DND-41 (cell line): ENCODE measurements at regions not wholly inside any gene's neighbourhood (a gene's known extent, or its start where the extent isn't known, plus 50 kb on each side); places are given as distances from the start of the nearest gene placed in this dataset.

Experiments used
- CTCF ChIP-seq: IDR thresholded peaks from 2 replicates; pipeline ENCODE4 v1.5.1; 2012; ENCODE audit warnings: borderline replicate concordance, low read length, moderate library complexity, mild to moderate bottlenecking; ENCODE audit not compliant: poor library complexity, severe bottlenecking; ENCODE audit errors: extremely low read depth
- EZH2 ChIP-seq: IDR thresholded peaks from 3 replicates; pipeline ENCODE4 v1.6.1; 2012; ENCODE audit warnings: borderline replicate concordance, low read depth, mild to moderate bottlenecking, moderate library complexity, low read length, inconsistent platforms; ENCODE audit not compliant: severe bottlenecking

GRCh38 chr9:102518324-102518723 is 476.8 kb upstream of the CYLC2 start:
- TF ChIP-seq CTCF (no peak), EZH2 (no peak)
